Endodermal cell (in vitro differentiated cells): ENCODE measurements at regions not wholly inside any gene's neighbourhood (a gene's known extent, or its start where the extent isn't known, plus 50 kb on each side); places are given as distances from the start of the nearest gene placed in this dataset.

Experiments used
- DNase-seq: peaks from one replicate; pipeline ENCODE4 v3.0.0-alpha.2; 2017
- H3K27ac ChIP-seq: 2 replicates; pipeline ENCODE4 v1.5.1; 2013; ENCODE audit warnings: mild to moderate bottlenecking, low read depth, low read length, moderate library complexity
- H3K27me3 ChIP-seq: 2 replicates; pipeline ENCODE4 v1.6.1; 2013; ENCODE audit warnings: mild to moderate bottlenecking, low read length, moderate library complexity; ENCODE audit not compliant: insufficient read depth, control insufficient read depth, poor library complexity, severe bottlenecking
- H3K36me3 ChIP-seq: 2 replicates; pipeline ENCODE4 v1.7.0; 2013; ENCODE audit warnings: mild to moderate bottlenecking, low read length, moderate library complexity; ENCODE audit not compliant: control insufficient read depth, insufficient read depth
- H3K4me1 ChIP-seq: one replicate; pipeline ENCODE4 v1.7.0; 2013; ENCODE audit warnings: low read length; ENCODE audit not compliant: control insufficient read depth, insufficient read depth
- H3K4me3 ChIP-seq: 2 replicates; pipeline ENCODE4 v1.5.1; 2013; ENCODE audit warnings: mild to moderate bottlenecking, low read length, moderate library complexity
- H3K9ac ChIP-seq: 2 replicates; pipeline ENCODE4 v1.6.1; 2013; ENCODE audit warnings: mild to moderate bottlenecking, low read length, moderate library complexity; ENCODE audit not compliant: poor library complexity, severe bottlenecking; ENCODE audit errors: extremely low read depth
- H3K9me3 ChIP-seq: 2 replicates; pipeline ENCODE4 v1.6.1; 2013; ENCODE audit warnings: mild to moderate bottlenecking, low read length, moderate library complexity; ENCODE audit not compliant: control insufficient read depth
- H3K27ac Mint-ChIP-seq: 2 replicates; pipeline ENCODE4 v1.8.0; 2020; ENCODE audit warnings: mixed read lengths
- H3K27me3 Mint-ChIP-seq: 2 replicates; pipeline ENCODE4 v1.8.0; 2021; ENCODE audit warnings: mild to moderate bottlenecking, mixed read lengths; ENCODE audit not compliant: insufficient read depth
- H3K36me3 Mint-ChIP-seq: 2 replicates; pipeline ENCODE4 v1.8.0; 2020; ENCODE audit warnings: low read depth, mixed read lengths
- H3K4me1 Mint-ChIP-seq: 2 replicates; pipeline ENCODE4 v1.8.0; 2020; ENCODE audit warnings: mixed read lengths
- H3K4me3 Mint-ChIP-seq: 2 replicates; pipeline ENCODE4 v1.8.0; 2020; ENCODE audit warnings: mild to moderate bottlenecking, moderate library complexity, mixed read lengths
- H3K9me3 Mint-ChIP-seq: 2 replicates; pipeline ENCODE4 v1.8.0; 2020; ENCODE audit warnings: mild to moderate bottlenecking, mixed read lengths
- CTCF ChIP-seq: fragments of 200-600 bp; sonication (generic); conservative IDR thresholded peaks from 2 replicates; pipeline ENCODE4 v1.5.0; 2021; ENCODE audit warnings: antibody characterized with exemption, mild to moderate bottlenecking
- WGBS, 2 experiments: methylation state at CpG; one replicate each; pipeline versions ENCODE4 v1.1.5 to v1.1.7; 2013; ENCODE audit warnings: missing lambda C conversion rate in 2 of 2, mixed read lengths in 1 of 2; ENCODE audit not compliant: insufficient coverage in 1 of 2, insufficient read length in 1 of 2; 5-methylcytosine and 5-hydroxymethylcytosine counted together

DNA sequence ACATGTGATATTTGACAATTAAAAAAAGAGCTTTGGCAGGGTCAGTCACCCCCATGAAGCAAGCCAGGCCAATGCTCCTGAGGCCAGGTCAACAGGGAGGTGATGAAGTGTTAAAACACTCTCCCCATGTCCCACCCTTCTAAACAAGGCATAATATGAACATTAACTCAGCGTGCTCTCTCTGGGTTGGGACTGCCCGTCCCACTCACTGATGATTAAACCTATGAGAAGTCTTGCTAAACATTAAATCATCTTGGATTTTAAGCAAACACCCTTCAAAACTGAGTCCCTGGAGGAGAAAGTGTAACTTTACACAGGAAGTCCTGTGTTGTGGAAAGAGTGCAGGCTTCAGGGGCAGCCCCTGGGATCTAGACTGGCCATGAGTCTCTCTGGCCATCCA, 558.5 kb downstream of the CD83 start:
- no peak for DNase-seq
- 79 to 89% methylated on average over 2 of the region's 2 CpGs for WGBS, 2 experiments
- H3K27ac Mint-ChIP-seq: no peak overlapping the region

DNA sequence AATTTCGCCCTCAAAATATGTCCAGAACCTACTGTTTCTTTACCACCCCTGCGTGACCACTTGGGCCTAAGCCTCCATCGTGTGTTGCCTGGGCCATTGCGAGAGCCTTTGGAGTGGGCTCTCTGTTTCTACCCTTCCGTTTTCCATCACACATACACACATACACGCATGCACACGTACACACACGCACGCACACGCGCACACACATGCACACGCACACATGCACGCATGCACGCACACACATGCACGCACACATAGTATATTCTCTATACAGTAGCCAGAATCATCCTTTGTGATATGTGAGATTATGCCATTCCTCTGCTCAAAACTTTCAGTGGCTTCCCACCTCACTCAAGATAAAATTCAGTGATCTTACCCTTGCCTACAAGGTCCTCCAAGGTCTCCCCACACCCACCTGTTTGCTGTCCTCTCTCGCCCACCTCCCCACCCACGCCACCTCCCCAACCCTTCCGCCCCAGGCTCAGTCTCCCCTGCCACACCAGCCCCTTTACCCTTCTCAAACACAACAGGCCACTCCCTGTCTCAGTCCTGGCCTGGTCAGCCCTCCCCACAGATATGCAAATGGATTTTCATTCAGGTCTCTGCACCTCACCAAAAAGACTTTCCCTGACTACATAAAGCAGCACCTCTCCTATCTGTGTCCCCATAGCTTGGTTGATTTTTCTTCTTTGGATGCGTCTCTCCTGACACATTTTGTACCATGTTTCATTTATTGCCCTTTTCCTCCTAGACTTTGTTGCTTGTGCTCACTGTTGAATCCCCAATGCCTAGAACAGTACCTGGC, 559.6 kb downstream of the CD83 start:
- H3K4me1 Mint-ChIP-seq: peaks cover 11% of the 10 kb centered on the region

More for the DNA sequence above, 558.5 kb downstream of the CD83 start:
- Mint-ChIP-seq H3K4me1 (peaks cover 6% of the 10 kb centered on the region), H3K27me3 (peaks cover 11% of the 10 kb centered on the region), H3K4me3 (no peak overlapping the region), H3K9me3 (no peaks in the 10 kb centered on the region), H3K36me3 (no peaks in the 10 kb centered on the region)
- Histone ChIP-seq H3K4me3 (no peak overlapping the region), H3K9ac (no peak overlapping the region), H3K4me1 (no peaks in the 10 kb centered on the region), H3K27me3 (no peaks in the 10 kb centered on the region), H3K36me3 (no peaks in the 10 kb centered on the region), H3K27ac (no peak overlapping the region), H3K9me3 (peaks cover 4% of the 10 kb centered on the region)
- TF ChIP-seq CTCF: no peak

DNA sequence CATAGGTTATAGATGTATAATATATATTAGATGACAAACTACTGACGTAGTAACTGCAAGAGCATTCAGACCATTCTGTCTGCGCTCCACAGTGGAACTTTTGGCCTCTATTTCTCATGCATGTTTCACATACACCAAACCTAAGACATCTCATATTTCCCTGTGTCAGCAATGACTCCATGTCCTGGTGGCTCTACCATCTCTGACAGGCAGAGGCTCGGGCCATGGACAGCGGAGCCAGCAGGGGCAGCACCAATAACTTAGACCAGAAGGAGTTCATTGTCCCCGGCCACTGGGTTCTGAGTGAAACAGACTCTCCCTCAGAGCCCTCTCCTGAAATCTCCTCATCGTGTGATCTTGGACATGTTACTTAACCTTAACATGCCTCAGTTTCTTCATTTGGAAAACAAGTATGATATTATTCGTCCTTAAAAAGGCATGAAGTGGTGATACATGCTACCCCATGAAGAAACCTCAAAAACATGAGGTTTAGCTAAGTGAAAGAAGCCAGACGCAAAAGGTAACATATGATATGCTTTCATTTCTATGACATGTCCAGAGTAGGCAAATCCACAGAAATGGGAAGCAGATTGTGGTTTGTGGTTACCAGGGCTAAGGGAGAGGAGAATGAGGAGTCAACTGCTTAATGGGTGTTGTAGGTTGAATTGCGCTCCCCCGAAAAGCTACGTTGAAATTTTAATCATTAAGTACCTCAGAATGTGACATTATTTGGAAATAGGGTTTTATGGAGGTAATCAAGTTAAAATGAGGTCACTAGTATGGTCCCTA, 564.0 kb upstream of the JARID2 start:
- H3K9me3 Mint-ChIP-seq: no peaks in the 10 kb centered on the region

More for the DNA sequence above, 559.6 kb downstream of the CD83 start:
- Mint-ChIP-seq H3K36me3 (no peaks in the 10 kb centered on the region), H3K27me3 (peaks cover 2% of the 10 kb centered on the region), H3K9me3 (no peaks in the 10 kb centered on the region), H3K27ac (no peak overlapping the region), H3K4me3 (no peak overlapping the region)
- Histone ChIP-seq H3K36me3 (no peaks in the 10 kb centered on the region), H3K27me3 (no peaks in the 10 kb centered on the region), H3K4me1 (no peaks in the 10 kb centered on the region), H3K9me3 (peaks cover 4% of the 10 kb centered on the region), H3K27ac (no peak overlapping the region), H3K4me3 (no peak overlapping the region), H3K9ac (no peak overlapping the region)
- TF ChIP-seq CTCF: no peak
- no peak for DNase-seq
- WGBS, 2 experiments: 91 to 94% methylated on average over 17 to 19 of the region's 19 CpGs

More for the DNA sequence above, 564.0 kb upstream of the JARID2 start:
- Histone ChIP-seq H3K9me3 (no peaks in the 10 kb centered on the region), H3K4me3 (no peak overlapping the region), H3K36me3 (no peaks in the 10 kb centered on the region), H3K4me1 (peaks cover 16% of the 10 kb centered on the region), H3K27ac (no peak overlapping the region), H3K27me3 (no peaks in the 10 kb centered on the region), H3K9ac (no peak overlapping the region)
- peaks cover 47% of the 10 kb centered on the region for H3K4me1 Mint-ChIP-seq
- no peak for DNase-seq
- TF ChIP-seq CTCF: peak; percentile 52
- peak overlapping the region; percentile 22 for H3K27ac Mint-ChIP-seq
- H3K4me3 Mint-ChIP-seq: no peak overlapping the region
- no peaks in the 10 kb centered on the region for H3K36me3 Mint-ChIP-seq
- 95 to 96% methylated on average over 3 to 11 of the region's 11 CpGs for WGBS, 2 experiments
- H3K27me3 Mint-ChIP-seq: peaks cover 6% of the 10 kb centered on the region
